Osteoblast (primary cell): ENCODE measurements at regions not wholly inside any gene's neighbourhood (a gene's known extent, or its start where the extent isn't known, plus 50 kb on each side); places are given as distances from the start of the nearest gene placed in this dataset.

ENCODE experiments used
- DNase-seq: peaks from one replicate; pipeline ENCODE4 v3.0.0; 2011; ENCODE audit warnings: low spot score, mixed read lengths; ENCODE audit not compliant: insufficient read length; ENCODE audit errors: missing footprints
- H2AFZ ChIP-seq: 2 replicates; pipeline ENCODE4 v1.6.0; 2011; ENCODE audit warnings: mild to moderate bottlenecking, low read length
- H3K27ac ChIP-seq: 2 replicates; pipeline ENCODE4 v1.5.1; 2011; ENCODE audit warnings: mild to moderate bottlenecking, low read depth, low read length, moderate library complexity
- H3K27me3 ChIP-seq: 2 replicates; pipeline ENCODE4 v1.6.0; 2012; ENCODE audit warnings: mild to moderate bottlenecking, control low read depth, inconsistent platforms, low read length, moderate library complexity; ENCODE audit not compliant: insufficient read depth
- H3K36me3 ChIP-seq: 2 replicates; pipeline ENCODE4 v1.5.1; 2011; ENCODE audit warnings: mild to moderate bottlenecking, low read length, control low read depth, moderate library complexity; ENCODE audit not compliant: insufficient read depth
- H3K4me1 ChIP-seq: 2 replicates; pipeline ENCODE4 v1.5.1; 2011; ENCODE audit warnings: mild to moderate bottlenecking, low read length, control low read depth, moderate library complexity; ENCODE audit not compliant: insufficient read depth
- H3K4me2 ChIP-seq: 2 replicates; pipeline ENCODE4 v1.6.0; 2011; ENCODE audit warnings: mild to moderate bottlenecking, low read length; ENCODE audit not compliant: insufficient read depth
- H3K4me3 ChIP-seq: fragments of 200-600 bp; sonication (generic); 3 replicates; pipeline ENCODE4 v1.5.1; 2012; ENCODE audit warnings: mild to moderate bottlenecking, low read length, inconsistent platforms; ENCODE audit not compliant: insufficient read depth
- H3K79me2 ChIP-seq: 2 replicates; pipeline ENCODE4 v1.6.0; 2012; ENCODE audit warnings: mild to moderate bottlenecking, low read length, control low read depth, inconsistent platforms; ENCODE audit not compliant: insufficient read depth
- H3K9me3 ChIP-seq: 2 replicates; pipeline ENCODE4 v1.5.1; 2011; ENCODE audit warnings: low read depth, low read length, control low read depth
- H4K20me1 ChIP-seq: 2 replicates; pipeline ENCODE4 v1.6.0; 2012; ENCODE audit warnings: mild to moderate bottlenecking, low read length, control low read depth; ENCODE audit not compliant: insufficient read depth
- TF ChIP-seq, protein P1 (sequence below): IDR thresholded peaks from 2 replicates; pipeline ENCODE4 v1.5.1; 2011; ENCODE audit warnings: mild to moderate bottlenecking, low read depth, low read length, moderate library complexity; ENCODE audit errors: extremely low read depth

DNA sequence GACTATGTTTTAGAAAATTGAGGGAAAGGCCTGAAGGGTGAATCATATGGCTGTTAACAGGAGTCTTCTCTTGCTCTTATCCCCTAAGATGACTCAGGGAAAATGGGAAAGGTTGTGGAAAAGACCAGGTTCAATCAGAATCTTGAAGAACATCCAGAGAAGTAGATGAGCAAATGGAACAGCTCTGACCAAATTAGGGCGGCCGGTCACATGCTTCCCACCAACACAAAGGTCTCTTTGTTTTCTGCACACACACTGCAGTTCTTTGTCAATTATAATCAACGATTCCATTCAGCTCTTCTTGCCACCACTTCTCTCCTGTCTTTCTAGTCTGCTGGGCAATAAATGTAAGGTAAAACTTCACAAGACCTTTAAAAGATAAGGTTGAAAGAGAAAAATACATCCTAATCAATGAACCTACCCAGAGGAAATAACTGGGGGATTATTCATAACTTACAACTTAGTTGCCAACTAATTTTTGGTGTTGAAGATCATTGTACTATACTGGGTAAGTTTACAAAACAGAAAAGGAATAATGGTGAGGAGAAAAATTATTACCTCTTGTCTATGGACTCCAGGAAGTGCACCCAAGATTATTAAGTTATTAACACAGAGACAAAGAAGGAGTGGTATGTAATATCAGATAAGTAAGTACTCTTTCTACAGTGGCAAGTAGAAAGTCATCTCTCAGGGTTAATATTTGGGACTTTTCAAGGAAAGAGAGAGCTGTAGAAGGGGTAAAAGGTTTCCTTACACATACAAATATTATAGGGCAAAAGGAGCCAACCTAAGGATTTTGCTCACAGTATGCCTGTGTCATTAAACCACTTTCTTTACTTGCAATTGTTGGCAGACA lies 441.9 kb upstream of the PIK3R1 start:
- Histone ChIP-seq H3K4me2 (peak overlapping the region; percentile 44), H3K79me2 (no peaks in the 10 kb centered on the region), H2AFZ (no peak overlapping the region), H3K4me3 (no peak overlapping the region), H3K27ac (peak overlapping the region; percentile 81), H3K9me3 (no peaks in the 10 kb centered on the region), H3K27me3 (no peaks in the 10 kb centered on the region), H4K20me1 (no peaks in the 10 kb centered on the region), H3K36me3 (no peaks in the 10 kb centered on the region), H3K4me1 (peaks cover 35% of the 10 kb centered on the region)
- TF ChIP-seq, protein P1, sequence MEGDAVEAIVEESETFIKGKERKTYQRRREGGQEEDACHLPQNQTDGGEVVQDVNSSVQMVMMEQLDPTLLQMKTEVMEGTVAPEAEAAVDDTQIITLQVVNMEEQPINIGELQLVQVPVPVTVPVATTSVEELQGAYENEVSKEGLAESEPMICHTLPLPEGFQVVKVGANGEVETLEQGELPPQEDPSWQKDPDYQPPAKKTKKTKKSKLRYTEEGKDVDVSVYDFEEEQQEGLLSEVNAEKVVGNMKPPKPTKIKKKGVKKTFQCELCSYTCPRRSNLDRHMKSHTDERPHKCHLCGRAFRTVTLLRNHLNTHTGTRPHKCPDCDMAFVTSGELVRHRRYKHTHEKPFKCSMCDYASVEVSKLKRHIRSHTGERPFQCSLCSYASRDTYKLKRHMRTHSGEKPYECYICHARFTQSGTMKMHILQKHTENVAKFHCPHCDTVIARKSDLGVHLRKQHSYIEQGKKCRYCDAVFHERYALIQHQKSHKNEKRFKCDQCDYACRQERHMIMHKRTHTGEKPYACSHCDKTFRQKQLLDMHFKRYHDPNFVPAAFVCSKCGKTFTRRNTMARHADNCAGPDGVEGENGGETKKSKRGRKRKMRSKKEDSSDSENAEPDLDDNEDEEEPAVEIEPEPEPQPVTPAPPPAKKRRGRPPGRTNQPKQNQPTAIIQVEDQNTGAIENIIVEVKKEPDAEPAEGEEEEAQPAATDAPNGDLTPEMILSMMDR = no peak
- peak; percentile 76 for DNase-seq

DNA sequence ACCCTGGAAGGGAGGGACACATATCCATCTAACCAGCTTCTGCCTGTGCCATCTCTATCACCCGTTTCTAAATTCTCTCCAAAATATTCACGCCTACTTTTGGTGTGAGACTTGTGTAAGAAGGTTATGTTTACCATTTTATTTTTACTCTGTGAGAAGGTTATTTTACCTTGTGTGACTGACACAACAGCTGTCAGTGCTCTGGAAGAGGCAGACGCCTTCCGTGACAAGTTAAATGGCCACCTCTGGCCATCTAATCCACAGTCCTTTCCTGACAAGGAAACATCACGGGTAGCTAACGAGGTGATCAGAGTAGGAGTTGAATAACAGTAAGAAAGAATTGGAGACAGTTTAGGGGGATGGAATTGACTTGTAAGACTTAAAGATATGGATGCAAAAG lies 443.8 kb upstream of the PIK3R1 start:
- no peaks in the 10 kb centered on the region for H3K36me3 ChIP-seq
- no peaks in the 10 kb centered on the region for H3K27me3 ChIP-seq
- H2AFZ ChIP-seq = no peak overlapping the region
- no peak for DNase-seq
- H3K4me3 ChIP-seq = no peak overlapping the region
- no peaks in the 10 kb centered on the region for H3K9me3 ChIP-seq
- no peak overlapping the region for H3K4me2 ChIP-seq
- no peaks in the 10 kb centered on the region for H4K20me1 ChIP-seq
- TF ChIP-seq, protein P1 = no peak
- H3K27ac ChIP-seq = no peak overlapping the region
- H3K4me1 ChIP-seq = peaks cover 35% of the 10 kb centered on the region
- no peaks in the 10 kb centered on the region for H3K79me2 ChIP-seq

- Histone ChIP-seq H3K27me3 (no peaks in the 10 kb centered on the region), H3K27ac (no peak overlapping the region), H3K4me2 (no peak overlapping the region), H3K4me3 (no peak overlapping the region), H3K9me3 (no peaks in the 10 kb centered on the region), H3K36me3 (no peaks in the 10 kb centered on the region), H2AFZ (no peak overlapping the region), H3K79me2 (no peaks in the 10 kb centered on the region), H4K20me1 (no peaks in the 10 kb centered on the region), H3K4me1 (peaks cover 35% of the 10 kb centered on the region)
- TF ChIP-seq, protein P1 = no peak
- DNase-seq = no peak
Observed at GRCh38 chr5:67771221-67771620, 444.3 kb upstream of the PIK3R1 start.

DNA sequence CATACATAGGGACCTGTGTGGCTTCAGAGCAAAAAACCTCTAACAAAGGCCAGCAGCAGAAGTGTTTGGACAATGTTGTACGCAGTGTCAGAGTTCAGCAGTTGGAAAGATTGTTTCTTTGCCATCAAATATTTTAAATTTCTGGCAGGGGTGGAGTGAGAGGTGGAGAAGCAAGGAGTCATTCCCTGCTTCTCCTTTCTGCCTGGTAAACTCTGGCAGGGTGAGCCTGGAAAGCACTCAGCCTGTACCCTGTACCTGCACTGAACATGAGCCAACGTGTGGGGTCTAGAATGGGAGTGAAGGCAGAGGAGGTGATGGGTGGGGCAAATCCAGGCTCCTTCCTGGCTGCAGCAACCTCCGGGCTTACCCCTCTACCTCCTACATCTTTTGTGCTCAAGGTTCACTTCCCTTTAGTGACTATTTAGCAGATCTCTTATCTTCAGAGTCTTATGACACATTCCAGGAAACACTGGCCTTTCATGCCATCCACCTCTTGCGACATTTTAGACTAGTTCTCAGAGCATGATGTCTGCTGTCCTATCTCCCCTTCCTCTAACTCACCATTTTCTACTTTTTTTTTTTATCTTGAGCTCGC lies 445.0 kb upstream of the PIK3R1 start:
- DNase-seq = no peak

More for the DNA sequence above, 445.0 kb upstream of the PIK3R1 start:
- TF ChIP-seq, protein P1 = no peak
- H3K4me3 ChIP-seq = no peak overlapping the region
- no peaks in the 10 kb centered on the region for H3K79me2 ChIP-seq
- peaks cover 35% of the 10 kb centered on the region for H3K4me1 ChIP-seq
- H3K9me3 ChIP-seq = no peaks in the 10 kb centered on the region
- H2AFZ ChIP-seq = no peak overlapping the region
- H3K27me3 ChIP-seq = no peaks in the 10 kb centered on the region
- H3K36me3 ChIP-seq = no peaks in the 10 kb centered on the region
- no peak overlapping the region for H3K4me2 ChIP-seq
- H4K20me1 ChIP-seq = no peaks in the 10 kb centered on the region
- H3K27ac ChIP-seq = no peak overlapping the region
